GM12878 (cell line): ENCODE measurements at regions not wholly inside any gene's neighbourhood (a gene's known extent, or its start where the extent isn't known, plus 50 kb on each side); places are given as distances from the start of the nearest gene placed in this dataset.

Experiments
- FOS ChIP-seq: IDR thresholded peaks from 3 replicates; pipeline ENCODE4 v1.6.1; 2011; ENCODE audit warnings: borderline replicate concordance; ENCODE audit not compliant: insufficient read length; ENCODE audit errors: extremely low read depth
- NR2F1 ChIP-seq: fragments of 450-650 bp; conservative IDR thresholded peaks from 2 replicates; pipeline ENCODE4 v1.6.1; 2017; ENCODE audit warnings: mild to moderate bottlenecking
- TF ChIP-seq, protein P1 (sequence below): fragments of 450-650 bp; IDR thresholded peaks from 2 replicates; pipeline ENCODE4 v1.6.1; 2016; ENCODE audit warnings: mild to moderate bottlenecking
- TF ChIP-seq, protein P2 (sequence below): IDR thresholded peaks from 2 replicates; pipeline ENCODE4 v1.6.1; 2012; ENCODE audit warnings: improper control_type of control experiment, low read depth, low read length; ENCODE audit not compliant: insufficient replicate concordance

DNA sequence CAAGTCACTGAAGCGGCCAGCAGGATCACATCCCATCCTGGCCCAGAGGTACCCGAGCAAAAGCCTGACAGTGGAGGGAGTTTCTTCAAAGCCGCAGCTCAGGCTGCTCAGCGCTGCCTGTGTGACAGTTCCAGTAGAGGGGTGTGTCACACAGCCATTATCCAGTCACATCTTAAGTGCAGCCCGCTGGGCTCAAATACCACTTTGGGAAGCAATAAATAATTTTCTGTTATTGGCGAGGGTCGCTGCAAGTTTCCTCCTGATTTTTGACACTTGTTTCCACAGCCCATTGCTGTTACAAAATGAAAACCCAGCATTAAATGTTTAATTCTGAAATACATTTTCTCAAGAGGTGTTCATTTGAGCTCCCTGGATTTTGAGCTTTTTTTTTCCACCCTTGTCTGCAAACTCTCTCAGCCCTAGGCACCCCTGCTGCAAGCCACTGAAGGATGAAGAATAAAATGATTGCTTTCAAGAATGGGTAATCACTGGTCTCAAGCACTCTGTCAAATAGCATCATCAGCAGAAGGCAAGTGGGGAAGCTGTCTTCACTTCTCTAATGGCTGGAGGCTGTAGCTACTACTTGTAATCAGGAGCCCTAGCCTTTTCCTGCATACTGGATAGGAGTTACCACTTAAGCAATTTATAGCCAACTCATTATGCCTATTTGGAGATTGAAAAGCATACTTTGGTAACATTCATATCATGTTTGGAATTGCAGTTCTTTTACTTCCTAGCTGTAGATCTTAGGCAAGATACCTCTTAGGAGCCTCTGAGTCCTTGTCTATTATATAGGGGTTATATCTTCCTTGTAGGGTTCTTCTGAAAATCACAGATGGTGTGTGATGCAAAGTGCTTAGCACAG is 373.7 kb downstream of the METTL15 start (continued):
- TF ChIP-seq, protein P1, sequence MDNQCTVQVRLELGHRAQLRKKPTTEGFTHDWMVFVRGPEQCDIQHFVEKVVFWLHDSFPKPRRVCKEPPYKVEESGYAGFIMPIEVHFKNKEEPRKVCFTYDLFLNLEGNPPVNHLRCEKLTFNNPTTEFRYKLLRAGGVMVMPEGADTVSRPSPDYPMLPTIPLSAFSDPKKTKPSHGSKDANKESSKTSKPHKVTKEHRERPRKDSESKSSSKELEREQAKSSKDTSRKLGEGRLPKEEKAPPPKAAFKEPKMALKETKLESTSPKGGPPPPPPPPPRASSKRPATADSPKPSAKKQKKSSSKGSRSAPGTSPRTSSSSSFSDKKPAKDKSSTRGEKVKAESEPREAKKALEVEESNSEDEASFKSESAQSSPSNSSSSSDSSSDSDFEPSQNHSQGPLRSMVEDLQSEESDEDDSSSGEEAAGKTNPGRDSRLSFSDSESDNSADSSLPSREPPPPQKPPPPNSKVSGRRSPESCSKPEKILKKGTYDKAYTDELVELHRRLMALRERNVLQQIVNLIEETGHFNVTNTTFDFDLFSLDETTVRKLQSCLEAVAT: no peak
- TF ChIP-seq, protein P2, sequence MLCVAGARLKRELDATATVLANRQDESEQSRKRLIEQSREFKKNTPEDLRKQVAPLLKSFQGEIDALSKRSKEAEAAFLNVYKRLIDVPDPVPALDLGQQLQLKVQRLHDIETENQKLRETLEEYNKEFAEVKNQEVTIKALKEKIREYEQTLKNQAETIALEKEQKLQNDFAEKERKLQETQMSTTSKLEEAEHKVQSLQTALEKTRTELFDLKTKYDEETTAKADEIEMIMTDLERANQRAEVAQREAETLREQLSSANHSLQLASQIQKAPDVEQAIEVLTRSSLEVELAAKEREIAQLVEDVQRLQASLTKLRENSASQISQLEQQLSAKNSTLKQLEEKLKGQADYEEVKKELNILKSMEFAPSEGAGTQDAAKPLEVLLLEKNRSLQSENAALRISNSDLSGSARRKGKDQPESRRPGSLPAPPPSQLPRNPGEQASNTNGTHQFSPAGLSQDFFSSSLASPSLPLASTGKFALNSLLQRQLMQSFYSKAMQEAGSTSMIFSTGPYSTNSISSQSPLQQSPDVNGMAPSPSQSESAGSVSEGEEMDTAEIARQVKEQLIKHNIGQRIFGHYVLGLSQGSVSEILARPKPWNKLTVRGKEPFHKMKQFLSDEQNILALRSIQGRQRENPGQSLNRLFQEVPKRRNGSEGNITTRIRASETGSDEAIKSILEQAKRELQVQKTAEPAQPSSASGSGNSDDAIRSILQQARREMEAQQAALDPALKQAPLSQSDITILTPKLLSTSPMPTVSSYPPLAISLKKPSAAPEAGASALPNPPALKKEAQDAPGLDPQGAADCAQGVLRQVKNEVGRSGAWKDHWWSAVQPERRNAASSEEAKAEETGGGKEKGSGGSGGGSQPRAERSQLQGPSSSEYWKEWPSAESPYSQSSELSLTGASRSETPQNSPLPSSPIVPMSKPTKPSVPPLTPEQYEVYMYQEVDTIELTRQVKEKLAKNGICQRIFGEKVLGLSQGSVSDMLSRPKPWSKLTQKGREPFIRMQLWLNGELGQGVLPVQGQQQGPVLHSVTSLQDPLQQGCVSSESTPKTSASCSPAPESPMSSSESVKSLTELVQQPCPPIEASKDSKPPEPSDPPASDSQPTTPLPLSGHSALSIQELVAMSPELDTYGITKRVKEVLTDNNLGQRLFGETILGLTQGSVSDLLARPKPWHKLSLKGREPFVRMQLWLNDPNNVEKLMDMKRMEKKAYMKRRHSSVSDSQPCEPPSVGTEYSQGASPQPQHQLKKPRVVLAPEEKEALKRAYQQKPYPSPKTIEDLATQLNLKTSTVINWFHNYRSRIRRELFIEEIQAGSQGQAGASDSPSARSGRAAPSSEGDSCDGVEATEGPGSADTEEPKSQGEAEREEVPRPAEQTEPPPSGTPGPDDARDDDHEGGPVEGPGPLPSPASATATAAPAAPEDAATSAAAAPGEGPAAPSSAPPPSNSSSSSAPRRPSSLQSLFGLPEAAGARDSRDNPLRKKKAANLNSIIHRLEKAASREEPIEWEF: no peak
- no peak for TF ChIP-seq FOS
- no peak for TF ChIP-seq NR2F1
